ENCODE measurements at regions not wholly inside any gene's neighbourhood (a gene's known extent, or its start where the extent isn't known, plus 50 kb on each side); places are given as distances from the start of the nearest gene placed in this dataset.

- peak; percentile 10 for DNase-seq
Observed at GRCh38 chr2:195404651-195405050, 252.4 kb upstream of the SLC39A10 start.

GRCh38 chr2:195396479-195396878, 260.5 kb upstream of the SLC39A10 start:
- DNase-seq = no peak

DNA sequence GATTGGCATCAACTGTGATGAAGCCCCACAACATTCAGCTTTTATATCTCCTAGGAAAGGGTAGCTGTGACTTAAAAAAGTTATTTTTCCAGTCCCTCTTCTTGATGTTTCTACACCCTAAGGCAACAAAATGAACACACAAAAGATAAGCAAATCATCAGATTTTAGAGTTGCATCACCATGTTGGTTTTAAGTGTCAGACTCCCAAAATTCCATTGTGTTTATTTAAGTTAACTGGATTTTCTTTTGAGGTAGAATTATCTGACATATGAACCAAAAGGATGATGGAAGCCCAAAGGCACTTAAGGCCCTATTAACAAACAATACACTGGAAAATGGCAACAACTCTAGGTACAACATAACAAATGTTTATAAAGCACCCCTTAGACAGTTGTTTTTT, 261.7 kb upstream of the SLC39A10 start:
- no peak for DNase-seq

DNA sequence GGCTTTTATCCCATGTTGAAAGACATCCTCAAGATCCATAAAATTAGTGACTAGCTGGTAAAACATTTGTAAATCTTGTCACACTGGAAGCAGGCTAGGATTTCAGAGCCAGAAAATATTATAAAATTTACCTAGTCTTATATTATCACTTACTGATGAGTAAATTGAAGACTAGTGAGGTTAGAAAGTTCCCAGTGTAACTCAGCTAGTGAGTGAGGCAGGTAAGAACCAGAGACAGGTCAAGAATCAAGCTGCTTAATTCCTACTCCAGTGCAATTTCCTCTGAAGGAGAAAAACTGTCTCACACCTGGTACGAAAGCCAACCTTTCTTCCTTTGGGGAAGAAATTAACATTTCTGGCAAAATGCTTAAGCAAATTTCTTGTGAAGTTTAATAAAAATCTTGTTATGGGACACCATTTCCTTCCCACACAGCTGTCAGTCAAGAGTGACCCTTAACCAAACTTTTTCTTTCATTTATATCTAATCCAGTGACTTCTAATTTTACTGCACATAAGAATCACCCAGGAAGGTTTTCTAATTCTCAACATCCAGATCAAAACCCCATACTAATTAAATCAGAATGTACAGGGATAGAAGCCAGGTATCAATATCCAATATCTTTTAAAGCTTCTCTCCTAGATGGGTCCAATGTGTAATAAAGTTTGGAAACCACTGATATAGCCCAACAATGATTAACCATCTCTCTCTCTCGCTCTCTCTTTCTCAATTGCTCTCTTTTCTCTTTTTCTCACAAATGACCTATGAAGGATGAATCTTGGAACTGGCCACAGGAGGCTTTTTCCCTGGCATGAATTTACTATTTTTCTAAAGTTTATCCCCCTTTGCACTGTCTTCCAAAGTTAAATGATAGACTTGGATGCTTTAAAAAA, 264.3 kb upstream of the SLC39A10 start:
- DNase-seq = no peak

DNA sequence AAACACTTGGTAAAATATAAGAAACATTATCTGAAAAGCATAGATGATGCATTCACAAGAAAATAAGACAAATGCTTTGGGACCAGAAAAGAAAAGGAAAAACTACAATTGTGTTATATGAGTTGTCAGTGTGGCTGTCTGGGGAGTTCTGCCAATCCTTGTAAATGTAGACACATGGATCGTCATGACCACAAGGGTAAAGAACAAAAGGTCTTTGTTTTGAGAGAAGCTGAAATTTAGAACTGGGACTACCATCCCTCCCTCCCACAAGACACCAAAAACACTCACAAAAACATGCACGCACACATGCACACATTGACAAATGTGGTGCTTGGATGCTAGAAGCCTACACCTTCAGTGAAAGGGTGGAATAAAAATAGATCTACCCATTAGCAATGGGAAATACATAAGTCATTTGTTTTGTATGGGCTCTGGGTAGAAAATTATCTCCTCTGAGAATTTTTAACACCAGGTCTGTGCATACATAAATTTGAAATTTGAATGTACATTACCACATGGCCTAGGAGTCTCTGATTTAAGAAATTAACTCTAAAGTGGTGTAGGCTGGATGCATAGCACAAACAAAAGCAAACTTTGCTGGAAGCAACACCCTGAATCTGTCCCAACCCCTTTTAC, 266.2 kb upstream of the SLC39A10 start:
- DNase-seq = no peak

DNA sequence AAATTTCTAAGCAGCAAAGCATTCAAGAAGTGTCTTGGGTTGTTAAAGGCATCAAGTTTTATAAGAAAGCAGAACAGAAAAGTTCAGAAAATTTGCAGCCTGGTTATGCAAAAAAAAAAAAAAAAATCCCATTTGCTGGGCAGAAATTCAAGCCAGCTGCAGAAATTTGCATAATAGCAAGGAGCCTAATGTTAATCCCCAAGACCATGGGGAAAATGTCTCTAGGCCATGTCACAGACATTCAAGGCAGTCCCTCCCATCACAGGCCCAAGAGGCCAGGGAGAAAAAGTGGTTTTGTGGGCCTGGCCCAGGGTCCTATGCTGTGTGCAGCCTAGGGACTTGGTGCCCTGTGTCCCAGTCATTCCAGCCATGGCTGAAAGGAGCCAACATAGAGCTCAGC, 269.0 kb upstream of the SLC39A10 start:
- DNase-seq = no peak

GRCh38 chr2:195382186-195382585, 274.8 kb upstream of the SLC39A10 start:
- DNase-seq = no peak

GRCh38 chr2:195370167-195370943, 286.7 kb upstream of the SLC39A10 start:
- DNase-seq = no peak

- DNase-seq = no peak
Observed at GRCh38 chr2:195369218-195369587, 287.8 kb upstream of the SLC39A10 start.

GRCh38 chr2:195368249-195369217, 288.5 kb upstream of the SLC39A10 start:
- no peak for DNase-seq

- no peak for DNase-seq
Observed at GRCh38 chr2:195367809-195368208, 289.2 kb upstream of the SLC39A10 start.

DNA sequence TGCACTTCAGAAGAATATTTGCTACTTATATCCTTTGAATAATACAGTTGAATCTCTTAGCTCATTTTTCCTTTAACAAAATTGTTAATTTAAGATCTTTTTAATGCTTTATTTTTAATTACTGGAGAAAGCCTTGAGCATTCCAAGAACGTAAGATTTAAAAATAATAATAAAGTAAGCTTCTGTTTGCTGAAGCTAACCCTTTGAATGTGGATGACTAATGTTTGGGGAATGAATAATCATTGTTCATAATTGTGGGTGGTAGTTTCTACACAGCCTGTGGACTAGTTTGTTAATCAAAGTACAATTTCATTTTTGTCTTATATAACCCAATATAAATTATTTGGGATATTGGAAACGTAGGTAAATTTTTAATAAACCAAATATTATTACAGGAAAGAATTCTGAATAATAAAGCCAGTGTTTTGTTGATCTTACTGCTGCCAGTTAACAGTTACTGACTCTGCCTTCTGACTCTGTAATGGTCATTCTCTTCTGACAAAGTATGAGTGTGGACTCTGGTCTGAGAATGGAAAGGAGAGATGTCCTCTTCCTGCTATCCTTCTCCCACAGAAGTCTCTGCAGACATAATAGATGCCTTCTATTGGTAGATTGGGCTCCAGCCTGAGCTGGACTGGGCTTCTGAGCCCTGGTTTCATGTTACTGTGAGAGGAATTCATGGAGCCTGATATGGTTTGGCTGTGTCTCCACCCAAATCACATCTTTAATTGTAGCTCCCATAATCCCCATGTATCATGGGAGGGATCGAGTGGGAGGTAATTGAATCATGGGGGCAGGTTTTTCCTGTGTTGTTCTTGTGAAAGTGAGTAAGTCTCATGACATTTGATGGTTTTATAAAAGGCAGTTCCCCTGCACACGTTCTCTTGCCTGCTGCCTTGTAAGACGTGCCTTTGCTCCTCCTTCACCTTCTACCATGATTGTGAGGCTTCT, 292.7 kb upstream of the SLC39A10 start:
- peak; percentile 54 for DNase-seq

- DNase-seq = peak; percentile 45
Observed at GRCh38 chr2:195363496-195363895, 293.5 kb upstream of the SLC39A10 start.

DNA sequence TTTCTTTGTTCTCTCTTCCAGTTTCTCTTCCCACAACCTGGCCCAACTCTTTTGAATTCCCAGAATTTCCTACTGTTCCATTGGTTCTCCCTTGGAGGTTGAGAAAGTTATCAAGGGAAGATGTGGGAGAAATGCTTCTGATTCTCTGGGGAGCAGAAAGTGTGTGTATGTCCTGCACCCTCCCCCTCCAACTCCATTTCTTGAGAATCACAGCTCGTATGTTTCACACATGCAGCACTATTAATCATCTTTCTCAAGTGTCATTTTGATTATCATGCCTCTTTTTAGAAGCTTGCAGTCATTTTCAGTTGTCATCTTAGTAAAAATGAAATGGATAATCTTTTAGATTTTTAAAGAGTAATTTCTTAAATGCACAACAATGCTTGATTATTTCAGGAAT, 296.8 kb upstream of the SLC39A10 start:
- DNase-seq = no peak

DNA sequence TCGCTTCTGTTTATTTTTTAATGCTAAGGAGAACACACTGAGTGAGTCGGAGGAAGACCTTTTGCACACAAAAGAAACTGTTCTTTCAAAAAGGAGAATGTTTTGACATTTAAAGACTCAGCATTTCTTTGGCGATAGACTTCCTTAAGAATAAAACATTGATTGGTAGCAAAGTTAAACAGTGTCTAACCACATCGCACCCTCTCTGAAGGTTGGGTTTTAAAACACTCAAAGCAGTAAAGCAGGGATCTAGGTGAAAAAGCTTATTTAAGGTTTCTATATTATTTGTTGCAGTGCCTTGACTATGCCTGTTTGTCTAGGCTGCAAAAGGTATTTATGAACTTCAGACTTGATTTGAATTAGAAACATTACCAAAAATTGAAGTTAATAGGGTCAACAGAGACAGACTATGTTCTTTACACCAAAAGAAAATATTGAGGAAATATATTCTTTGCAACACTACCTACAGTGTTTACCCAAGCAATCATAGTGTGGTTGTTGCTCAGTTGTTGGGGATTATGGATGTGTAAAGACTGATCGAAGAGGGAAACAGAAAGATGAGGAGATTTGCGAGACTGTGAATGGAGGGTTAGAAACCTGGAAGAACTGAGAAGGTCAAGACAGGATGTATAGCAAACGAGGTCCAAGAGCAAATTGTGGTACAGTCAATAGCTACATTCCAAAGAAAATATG, 297.8 kb upstream of the SLC39A10 start:
- no peak for DNase-seq

GRCh38 chr2:195356920-195357440, 300.0 kb upstream of the SLC39A10 start:
- DNase-seq = no peak

GRCh38 chr2:195356026-195356425, 301.0 kb upstream of the SLC39A10 start:
- no peak for DNase-seq

DNA sequence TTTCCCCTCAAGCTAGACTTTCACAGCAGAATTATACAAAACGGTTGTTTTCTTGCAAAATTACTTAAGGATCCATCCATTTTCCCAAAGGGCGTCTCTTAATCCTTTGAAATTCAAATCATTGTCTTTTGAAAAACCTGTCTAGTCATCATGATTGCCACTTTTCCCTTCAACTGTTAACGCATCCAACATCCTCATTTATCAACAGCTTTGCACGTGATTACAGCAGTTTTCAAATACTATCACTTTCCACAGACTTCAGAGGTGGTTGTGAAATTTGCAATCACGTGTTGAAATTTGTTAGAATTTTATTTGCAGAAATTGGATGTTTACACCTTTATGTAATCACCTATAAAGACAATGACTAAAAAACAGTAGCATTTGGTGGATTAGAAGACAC, 304.4 kb upstream of the SLC39A10 start:
- DNase-seq = no peak

DNA sequence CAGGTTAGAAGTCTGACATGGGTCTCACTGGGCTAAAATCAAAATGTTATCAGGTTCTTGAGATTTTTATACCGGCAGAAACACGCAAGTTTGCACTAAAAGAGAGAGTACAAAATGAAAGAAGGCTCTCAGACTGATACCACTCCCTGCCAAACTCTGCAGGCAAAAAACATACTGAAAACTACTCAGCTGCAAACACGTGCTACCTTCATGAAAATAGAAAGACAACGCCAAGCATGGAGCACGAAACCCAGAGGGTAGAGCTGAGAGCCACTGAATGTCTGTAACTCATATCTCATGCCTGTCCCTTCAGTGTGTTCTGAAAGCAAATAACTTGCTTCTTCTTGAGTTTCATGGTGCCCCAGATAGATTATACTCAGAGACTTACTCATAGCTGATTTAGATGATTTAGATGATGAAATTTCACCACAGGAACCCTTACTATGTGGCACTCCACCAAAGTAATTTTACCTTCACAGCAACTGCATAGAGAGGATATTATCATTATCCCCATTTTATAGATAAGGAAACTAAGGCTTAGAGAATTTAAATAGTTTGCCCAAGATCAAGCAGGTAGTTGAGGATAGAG, 313.0 kb upstream of the SLC39A10 start:
- DNase-seq = peak; percentile 62

GRCh38 chr2:195343540-195343939, 313.5 kb upstream of the SLC39A10 start:
- DNase-seq = no peak
